Stomach smooth muscle (tissue), 2 donors: ENCODE measurements at regions not wholly inside any gene's neighbourhood (a gene's known extent, or its start where the extent isn't known, plus 50 kb on each side); places are given as distances from the start of the nearest gene placed in this dataset.

Experiments
- H3K27ac ChIP-seq: one replicate; pipeline ENCODE4 v1.7.0; 2013; ENCODE audit warnings: mild to moderate bottlenecking, low read length, inconsistent platforms
- H3K27me3 ChIP-seq, 2 donors: one replicate each; pipeline ENCODE4 v1.7.0; 2013; ENCODE audit warnings: low read length in 2 of 2; ENCODE audit not compliant: insufficient read depth in 2 of 2, control insufficient read depth in 1 of 2
- H3K36me3 ChIP-seq, 2 donors: one replicate each; pipeline ENCODE4 v1.7.0; 2013; ENCODE audit warnings: low read length in 2 of 2; ENCODE audit not compliant: control insufficient read depth in 2 of 2, insufficient read depth in 2 of 2
- H3K4me1 ChIP-seq: one replicate; pipeline ENCODE4 v1.7.0; 2013; ENCODE audit warnings: low read length; ENCODE audit not compliant: control insufficient read depth, insufficient read depth
- H3K4me3 ChIP-seq, 2 donors: one replicate each; pipeline ENCODE4 v1.7.0; 2013; ENCODE audit warnings: low read length in 2 of 2
- H3K9ac ChIP-seq, 2 donors: one replicate each; pipeline ENCODE4 v1.7.0; 2013; ENCODE audit warnings: low read length in 2 of 2, mild to moderate bottlenecking in 1 of 2
- H3K9me3 ChIP-seq, 2 donors: one replicate each; pipeline ENCODE4 v1.7.0; 2013; ENCODE audit warnings: low read length in 2 of 2; ENCODE audit not compliant: control insufficient read depth in 2 of 2
- donor health status: healthy.
- donor health status: Pancreatic carcinoma.

- H3K27ac ChIP-seq, result no peak overlapping the region
- peaks cover 2% of the 10 kb centered on the region for H3K4me1 ChIP-seq
Measured at GRCh38 chr15:67009576-67010569, 55.5 kb upstream of the SMAD3 start.

DNA sequence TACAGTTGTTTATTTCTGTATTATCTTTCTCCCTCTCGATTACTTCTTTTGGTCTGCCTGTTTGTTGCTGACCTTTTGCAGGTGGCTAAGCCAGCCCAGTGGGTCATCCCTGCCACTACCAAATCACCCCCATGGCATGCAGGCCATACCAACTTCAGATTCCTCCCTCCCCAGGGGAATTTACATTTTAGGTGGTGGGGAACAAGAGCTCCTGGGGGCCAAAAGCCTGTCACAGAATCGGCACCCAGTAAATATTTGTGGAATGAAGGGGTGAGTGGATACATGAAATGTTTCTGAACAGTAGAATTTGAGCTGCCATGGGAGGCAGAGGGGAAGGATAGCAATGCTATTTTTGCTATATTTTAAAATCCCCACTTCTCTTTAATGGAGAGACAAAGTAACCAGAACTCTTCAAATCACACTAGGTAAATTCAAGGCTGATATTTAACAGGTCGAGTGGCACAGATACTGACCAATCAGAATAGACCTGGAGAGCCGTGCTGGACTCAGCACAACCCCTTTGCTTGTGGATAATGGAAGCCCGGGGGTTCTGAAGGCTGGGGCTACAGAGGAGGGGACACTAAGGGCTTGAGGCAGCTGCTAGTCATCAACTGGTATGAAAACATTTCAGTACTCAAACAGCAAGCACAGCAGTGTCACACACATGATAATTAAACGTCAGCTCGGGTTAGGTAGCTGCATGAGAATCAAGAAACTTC, 54.3 kb upstream of the SMAD3 start:
- Histone ChIP-seq H3K27ac (no peak overlapping the region), H3K4me1 (peaks cover 2% of the 10 kb centered on the region), H3K27me3 (no peaks in the 10 kb centered on the region), H3K36me3 (no peaks in the 10 kb centered on the region), H3K4me3 (no peak overlapping the region), H3K9me3 (no peaks in the 10 kb centered on the region), H3K9ac (no peak overlapping the region)

More at GRCh38 chr15:67009576-67010569, 55.5 kb upstream of the SMAD3 start:
- no peak overlapping the region for H3K9ac ChIP-seq
- H3K4me3 ChIP-seq, result no peak overlapping the region
- H3K36me3 ChIP-seq, result no peaks in the 10 kb centered on the region
- no peaks in the 10 kb centered on the region for H3K27me3 ChIP-seq
- no peaks in the 10 kb centered on the region for H3K9me3 ChIP-seq

DNA sequence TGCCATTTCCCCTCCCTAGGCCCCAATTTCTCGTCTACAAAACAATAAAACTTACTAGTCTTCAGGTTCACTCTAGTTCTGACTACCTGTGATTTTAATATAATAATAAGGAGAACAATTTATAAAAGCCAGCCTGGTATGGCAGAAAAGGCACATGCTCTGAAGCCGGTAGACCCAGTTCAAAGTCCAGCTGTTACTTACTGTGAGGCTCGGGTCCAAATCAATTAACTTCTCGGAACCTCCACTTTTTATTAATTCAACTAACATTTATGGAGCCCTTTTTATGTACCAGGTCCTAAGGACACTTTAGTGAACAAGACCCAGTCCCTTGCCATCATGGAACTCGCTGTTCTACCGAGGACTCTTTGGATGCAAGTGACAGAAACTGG, 53.8 kb upstream of the SMAD3 start:
- H3K36me3 ChIP-seq, result no peaks in the 10 kb centered on the region
- H3K27ac ChIP-seq, result no peak overlapping the region
- H3K9me3 ChIP-seq, result no peaks in the 10 kb centered on the region
- no peaks in the 10 kb centered on the region for H3K27me3 ChIP-seq
- no peak overlapping the region for H3K9ac ChIP-seq
- H3K4me1 ChIP-seq, result peaks cover 2% of the 10 kb centered on the region
- H3K4me3 ChIP-seq, result no peak overlapping the region

DNA sequence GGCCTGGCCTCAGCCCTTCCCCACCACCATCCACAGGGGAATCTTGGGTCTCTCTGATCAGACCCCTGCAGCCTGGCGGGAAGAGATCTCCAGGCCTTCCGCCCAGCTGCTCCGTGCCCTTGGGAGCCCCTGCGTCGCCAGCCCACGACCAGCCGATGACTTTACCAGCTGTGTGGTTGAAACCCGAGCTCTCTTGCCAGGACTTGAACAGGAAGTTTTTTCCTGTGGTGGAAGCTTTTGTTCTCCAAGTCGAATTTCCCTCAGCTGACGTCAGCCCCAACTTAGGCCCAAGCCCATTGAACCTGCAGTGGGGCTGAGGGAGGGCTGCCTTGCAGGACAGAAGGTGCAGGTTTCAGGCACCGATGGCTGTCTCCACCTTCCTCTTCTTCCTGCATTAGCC, 51.7 kb upstream of the SMAD3 start:
- no peaks in the 10 kb centered on the region for H3K27me3 ChIP-seq
- H3K27ac ChIP-seq, result no peak overlapping the region
- H3K36me3 ChIP-seq, result no peaks in the 10 kb centered on the region
- no peak overlapping the region for H3K9ac ChIP-seq
- no peaks in the 10 kb centered on the region for H3K9me3 ChIP-seq
- H3K4me3 ChIP-seq, result no peak overlapping the region
- peaks cover 2% of the 10 kb centered on the region for H3K4me1 ChIP-seq
